ENCODE measurements at regions not wholly inside any gene's neighbourhood (a gene's known extent, or its start where the extent isn't known, plus 50 kb on each side); places are given as distances from the start of the nearest gene placed in this dataset.
A peak's percentile ranks its signal among the peaks of the same experiment; 100 is the strongest.

GRCh38 chr1:219773775-219774174, 154.6 kb downstream of the SLC30A10 start:
- Histone ChIP-seq H3K4me3 (replicated peaks in 1 of 3; ENCODE audit: low read depth in 2 of 3, low read length in 3 of 3) (no peak overlapping the region), H3K36me3 (replicated peaks in 1 of 2; ENCODE audit: control insufficient read depth in 1 of 2, insufficient read depth in 2 of 2, low read length in 2 of 2) (no peaks in the 10 kb centered on the region), H4K20me1 (ENCODE audit: insufficient read depth, low read length) (no peaks in the 10 kb centered on the region), H3K27me3 (ENCODE audit: control insufficient read depth in 2 of 2, insufficient read depth in 2 of 2, low read length in 2 of 2) (no peaks in the 10 kb centered on the region), H3K4me2 (replicated peaks; ENCODE audit: extremely low read depth, low read length, poor library complexity, severe bottlenecking) (no peak overlapping the region), H3K4me1 (ENCODE audit: control insufficient read depth in 1 of 2, insufficient read depth in 2 of 2, low read length in 2 of 2) (no peaks in the 10 kb centered on the region), H3K9ac (ENCODE audit: insufficient read depth, low read length, poor library complexity, severe bottlenecking) (no peak overlapping the region), H3K9me3 (replicated peaks in 1 of 2; ENCODE audit: control insufficient read depth in 1 of 2, insufficient read depth in 1 of 2, low read length in 2 of 2) (no peaks in the 10 kb centered on the region), H3K27ac (ENCODE audit: low read depth in 1 of 2, low read length in 2 of 2) (no peak overlapping the region), H2AFZ (ENCODE audit: insufficient read depth, low read depth, low read length, poor library complexity, severe bottlenecking) (no peak overlapping the region), H3K79me2 (ENCODE audit: insufficient read depth, low read length) (no peaks in the 10 kb centered on the region)
- H3K36me3 Mint-ChIP-seq = no peaks in the 10 kb centered on the region
- TF ChIP-seq CTCF (IDR thresholded peaks at IDR 0.05) = no peak
- 78% methylated on average over 3 of the region's 3 CpGs for WGBS (ENCODE audit: insufficient coverage)
- H3K4me1 Mint-ChIP-seq = no peaks in the 10 kb centered on the region
- intact Hi-C loops (cut with micrococcal nuclease) = no loop called here
- no peak overlapping the region for H3K27ac Mint-ChIP-seq
- no peak for DNase-seq
- no peak overlapping the region for H3K4me3 Mint-ChIP-seq
- H3K9me3 Mint-ChIP-seq = peaks cover 0 to 7% (median 3%) of the 10 kb centered on the region in 7 donors
- no peaks in the 10 kb centered on the region for H3K27me3 Mint-ChIP-seq (ENCODE audit: low read depth in 3 of 3)

- Histone ChIP-seq H3K27me3 (ENCODE audit: control insufficient read depth in 2 of 2, insufficient read depth in 2 of 2, low read length in 2 of 2) (no peaks in the 10 kb centered on the region), H4K20me1 (ENCODE audit: insufficient read depth, low read length) (no peaks in the 10 kb centered on the region), H3K9me3 (replicated peaks in 1 of 2; ENCODE audit: control insufficient read depth in 1 of 2, insufficient read depth in 1 of 2, low read length in 2 of 2) (no peaks in the 10 kb centered on the region), H3K4me3 (replicated peaks in 1 of 3; ENCODE audit: low read depth in 2 of 3, low read length in 3 of 3) (no peak overlapping the region), H3K27ac (ENCODE audit: low read depth in 1 of 2, low read length in 2 of 2) (no peak overlapping the region), H2AFZ (ENCODE audit: insufficient read depth, low read depth, low read length, poor library complexity, severe bottlenecking) (no peak overlapping the region), H3K9ac (ENCODE audit: insufficient read depth, low read length, poor library complexity, severe bottlenecking) (no peak overlapping the region), H3K79me2 (ENCODE audit: insufficient read depth, low read length) (no peaks in the 10 kb centered on the region), H3K4me1 (ENCODE audit: control insufficient read depth in 1 of 2, insufficient read depth in 2 of 2, low read length in 2 of 2) (no peaks in the 10 kb centered on the region), H3K36me3 (replicated peaks in 1 of 2; ENCODE audit: control insufficient read depth in 1 of 2, insufficient read depth in 2 of 2, low read length in 2 of 2) (no peaks in the 10 kb centered on the region), H3K4me2 (replicated peaks; ENCODE audit: extremely low read depth, low read length, poor library complexity, severe bottlenecking) (no peak overlapping the region)
- 0% methylated on average over 1 of the region's 1 CpG for WGBS (ENCODE audit: insufficient coverage)
- TF ChIP-seq CTCF (IDR thresholded peaks at IDR 0.05) = no peak
- Mint-ChIP-seq H3K27ac (peak overlapping the region in 1 of 7 donors; percentile 50), H3K4me3 (no peak overlapping the region), H3K27me3 (ENCODE audit: low read depth in 3 of 3) (no peaks in the 10 kb centered on the region), H3K4me1 (no peaks in the 10 kb centered on the region), H3K36me3 (no peaks in the 10 kb centered on the region), H3K9me3 (peaks cover 0 to 8% (median 3%) of the 10 kb centered on the region in 7 donors)
- intact Hi-C loops (cut with micrococcal nuclease) = no loop called here
- DNase-seq = no peak
Measured at GRCh38 chr1:219773110-219773509, 155.2 kb downstream of the SLC30A10 start.
